D721Med (cell line): ENCODE measurements at regions not wholly inside any gene's neighbourhood (a gene's known extent, or its start where the extent isn't known, plus 50 kb on each side); places are given as distances from the start of the nearest gene placed in this dataset.

Source experiments
- DNase-seq: peaks from one replicate; pipeline ENCODE4 v3.0.0; 2011; ENCODE audit warnings: low spot score; ENCODE audit not compliant: insufficient read length
- FAIRE-seq: peaks from 2 replicates; lab custom pipeline; 2011; peaks lifted over from hg19 to GRCh38; lab: Jason Lieb, UNC
- TF ChIP-seq, protein P1 (sequence below): IDR thresholded peaks from 2 replicates; pipeline ENCODE4 v1.5.1; 2012; ENCODE audit warnings: mild to moderate bottlenecking, control low read depth; ENCODE audit not compliant: insufficient read depth; ENCODE audit errors: missing control alignments

DNA sequence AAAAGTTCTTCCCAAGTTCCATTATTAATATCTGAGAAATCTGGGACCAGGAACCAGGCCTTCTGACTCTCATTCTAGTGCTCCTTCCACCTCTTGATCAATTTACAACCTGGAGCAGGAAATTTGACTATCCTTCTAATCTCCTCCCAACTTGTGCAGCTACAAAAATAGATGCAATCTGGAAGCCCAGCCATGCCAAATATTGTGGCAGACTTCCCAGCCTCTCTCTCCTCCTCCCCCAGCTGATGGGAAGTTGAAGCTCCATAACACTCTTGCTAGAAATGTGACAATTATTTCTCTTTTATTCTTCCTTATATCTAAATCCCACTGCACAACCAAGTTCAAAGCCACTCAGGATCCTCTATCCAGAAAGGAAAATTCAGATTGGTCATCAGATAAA is 252.1 kb downstream of the SEC61B start:
- DNase-seq (no peak), FAIRE-seq (no peak)
- TF ChIP-seq, protein P1, sequence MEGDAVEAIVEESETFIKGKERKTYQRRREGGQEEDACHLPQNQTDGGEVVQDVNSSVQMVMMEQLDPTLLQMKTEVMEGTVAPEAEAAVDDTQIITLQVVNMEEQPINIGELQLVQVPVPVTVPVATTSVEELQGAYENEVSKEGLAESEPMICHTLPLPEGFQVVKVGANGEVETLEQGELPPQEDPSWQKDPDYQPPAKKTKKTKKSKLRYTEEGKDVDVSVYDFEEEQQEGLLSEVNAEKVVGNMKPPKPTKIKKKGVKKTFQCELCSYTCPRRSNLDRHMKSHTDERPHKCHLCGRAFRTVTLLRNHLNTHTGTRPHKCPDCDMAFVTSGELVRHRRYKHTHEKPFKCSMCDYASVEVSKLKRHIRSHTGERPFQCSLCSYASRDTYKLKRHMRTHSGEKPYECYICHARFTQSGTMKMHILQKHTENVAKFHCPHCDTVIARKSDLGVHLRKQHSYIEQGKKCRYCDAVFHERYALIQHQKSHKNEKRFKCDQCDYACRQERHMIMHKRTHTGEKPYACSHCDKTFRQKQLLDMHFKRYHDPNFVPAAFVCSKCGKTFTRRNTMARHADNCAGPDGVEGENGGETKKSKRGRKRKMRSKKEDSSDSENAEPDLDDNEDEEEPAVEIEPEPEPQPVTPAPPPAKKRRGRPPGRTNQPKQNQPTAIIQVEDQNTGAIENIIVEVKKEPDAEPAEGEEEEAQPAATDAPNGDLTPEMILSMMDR = no peak

DNA sequence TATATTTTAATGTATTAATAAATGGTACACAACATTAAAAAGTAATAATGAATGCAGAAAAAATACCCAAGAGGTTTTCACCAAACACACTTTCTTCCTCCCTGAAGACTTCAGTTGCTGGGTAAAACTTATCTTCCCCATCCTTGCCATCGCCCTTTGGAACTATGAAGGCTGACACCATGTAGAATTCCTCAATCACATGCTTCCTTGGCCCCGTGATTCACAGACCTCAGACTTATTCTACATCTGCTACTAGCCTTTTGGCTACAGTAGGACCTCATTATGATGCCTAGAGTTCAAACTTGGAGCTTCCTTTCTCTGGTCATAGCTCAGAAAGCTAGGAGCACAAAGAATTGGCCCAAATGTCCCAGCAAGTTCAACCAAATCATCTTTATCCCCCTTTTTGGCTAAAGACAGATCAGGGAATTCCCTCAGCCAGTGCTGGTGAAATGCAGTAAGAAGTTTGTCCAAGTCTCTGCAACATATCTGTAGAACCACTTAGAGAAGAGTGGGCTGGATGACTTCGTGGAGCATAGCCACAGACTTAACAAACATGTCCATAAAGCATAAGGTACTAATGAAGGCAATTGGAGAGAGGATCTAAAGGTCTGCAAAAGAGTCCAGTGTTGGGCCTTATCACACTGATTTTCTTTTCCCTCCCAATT is 253.5 kb downstream of the SEC61B start:
- DNase-seq (no peak), FAIRE-seq (no peak)
- TF ChIP-seq, protein P1 = no peak

DNA sequence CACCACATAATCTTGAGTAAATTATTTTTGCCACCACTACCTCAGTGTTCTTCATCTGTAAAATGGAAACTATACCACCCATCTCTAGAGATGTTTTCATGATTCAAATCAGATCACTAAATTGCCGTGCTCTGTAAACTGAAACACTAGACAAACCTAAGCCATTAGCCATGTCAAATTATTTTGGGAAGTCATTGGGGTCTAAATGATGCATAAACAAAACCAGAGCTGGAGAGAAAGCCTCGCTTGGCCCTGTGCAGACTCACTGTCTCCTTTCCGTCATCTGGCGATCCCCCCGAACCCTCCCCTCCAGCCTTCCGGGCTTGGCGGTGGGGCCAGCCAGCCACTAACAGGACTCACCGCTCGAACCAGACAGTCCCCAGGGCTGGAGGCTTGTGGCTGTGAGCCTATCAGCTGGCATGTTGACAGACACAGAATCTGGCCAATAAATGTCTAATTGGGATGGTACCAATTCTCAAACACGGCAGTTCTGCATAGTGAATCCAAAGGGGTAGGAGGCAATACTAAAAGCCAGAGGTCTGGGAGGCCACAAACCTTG is 256.5 kb downstream of the SEC61B start:
- TF ChIP-seq, protein P1 = no peak
- no peak for DNase-seq
- no peak for FAIRE-seq

DNA sequence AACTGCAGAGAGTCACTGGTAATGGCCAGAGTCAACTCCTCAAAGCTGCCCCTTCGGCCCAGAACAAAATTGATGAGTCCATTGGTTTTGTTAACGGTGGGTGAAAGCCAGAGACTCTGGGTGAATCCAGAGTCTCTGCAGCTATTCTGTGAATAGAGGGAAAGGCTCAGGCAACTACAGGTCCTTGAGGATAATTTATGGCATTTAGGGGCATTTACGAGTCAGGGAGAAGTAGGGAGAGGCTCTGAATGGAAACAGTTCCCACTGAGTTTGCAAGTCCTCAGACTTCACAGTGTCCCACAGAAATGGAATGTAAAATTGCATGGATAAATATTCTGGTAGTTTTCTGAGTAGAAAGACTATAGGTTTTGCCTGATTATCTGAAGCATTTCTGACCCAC is 257.8 kb downstream of the SEC61B start:
- DNase-seq (no peak), FAIRE-seq (no peak)
- TF ChIP-seq, protein P1 = no peak

DNA sequence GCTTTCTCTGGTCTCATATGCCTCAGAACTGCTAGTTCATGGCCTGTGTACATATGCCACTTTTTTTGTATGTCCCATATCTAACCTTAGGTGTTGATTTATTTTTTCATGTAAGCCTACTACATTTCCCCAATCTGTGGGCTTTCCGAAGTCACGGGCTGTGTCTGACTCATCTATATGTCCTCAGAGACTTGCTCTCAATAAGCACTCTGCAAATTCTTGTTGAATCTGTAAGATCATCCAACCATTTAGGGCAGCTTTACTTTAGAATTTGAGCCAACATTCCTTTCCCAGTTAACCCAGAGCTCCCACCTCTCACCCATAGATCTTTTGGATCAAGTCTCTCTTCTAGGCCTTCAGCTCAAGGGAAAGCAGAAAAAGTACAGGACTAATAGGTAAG is 263.4 kb downstream of the SEC61B start:
- FAIRE-seq (no peak), DNase-seq (no peak)
- TF ChIP-seq, protein P1 = no peak

DNA sequence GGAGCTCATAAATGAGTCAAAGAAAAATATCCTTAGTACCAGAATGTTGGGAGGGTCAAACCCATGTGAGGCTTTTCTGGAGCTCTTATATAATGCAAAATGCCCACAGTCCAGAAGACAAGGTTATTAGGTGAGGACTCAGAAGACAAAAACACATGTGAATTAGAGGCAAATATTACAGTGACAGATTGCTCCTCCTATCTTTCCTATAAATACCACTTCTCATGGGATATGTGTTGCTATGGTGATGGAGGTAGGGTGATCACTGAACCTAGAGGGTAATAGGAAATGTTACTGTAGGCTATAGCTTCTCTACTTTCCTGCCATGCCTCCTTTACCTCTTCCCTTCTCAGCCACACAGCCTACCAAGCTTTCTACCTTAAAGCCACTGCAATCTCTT is 264.6 kb downstream of the SEC61B start:
- no peak for FAIRE-seq
- TF ChIP-seq, protein P1 = no peak
- DNase-seq = no peak
